ENCODE measurements at regions not wholly inside any gene's neighbourhood (a gene's known extent, or its start where the extent isn't known, plus 50 kb on each side); places are given as distances from the start of the nearest gene placed in this dataset.
"Not testable (repeated sequence)": the region's sequence is repeated elsewhere in the genome, so short reads cannot be mapped to it uniquely, and the experiment has no call there.

DNA sequence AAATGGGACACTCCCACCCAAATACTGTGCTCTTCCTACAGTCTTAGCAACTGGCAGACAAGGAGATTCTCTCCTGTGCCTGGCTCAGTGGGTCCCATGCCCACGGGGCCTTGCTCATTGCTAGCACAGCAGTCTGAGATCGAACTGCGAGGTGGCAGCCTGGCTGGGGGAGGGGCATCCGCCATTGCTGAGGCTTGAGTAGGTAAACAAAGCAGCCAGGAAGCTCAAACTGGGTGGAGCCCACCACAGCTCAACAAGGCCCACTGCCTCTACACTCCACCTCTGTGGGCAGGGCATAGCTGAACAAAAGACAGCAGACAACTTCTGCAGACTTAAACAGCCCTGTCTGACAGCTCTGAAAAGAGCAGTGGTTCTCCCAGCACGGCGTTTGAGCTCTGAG, 174.8 kb downstream of the COL12A1 start:
- H3K4me3 ChIP-seq (ENCODE audit: low read depth, low read length); DNase-seq (ENCODE audit: low read depth): not testable (repeated sequence)

DNA sequence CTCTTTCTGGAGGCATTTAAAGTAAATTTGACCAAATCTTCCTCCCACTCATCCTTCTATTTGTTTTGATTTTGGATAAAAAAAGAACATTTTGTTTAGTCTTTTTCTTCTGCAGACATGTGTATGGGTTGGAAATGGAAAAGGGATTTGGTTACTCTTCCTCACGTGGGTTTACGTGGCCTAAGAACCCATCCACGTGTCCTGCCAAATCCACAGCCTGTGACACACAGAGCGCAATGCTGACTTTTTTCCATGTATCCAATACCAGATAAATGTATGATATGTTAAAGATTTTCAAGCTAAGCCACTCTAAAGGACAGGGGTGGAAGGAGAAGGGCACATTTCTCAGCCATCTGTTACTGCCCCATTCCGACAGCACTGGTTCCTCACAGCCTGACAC, 176.5 kb downstream of the COL12A1 start:
- no peak for TF ChIP-seq CTCF (IDR thresholded peaks at IDR 0.05; ENCODE audit: control insufficient read depth, extremely low read depth, insufficient read depth)
- no peak for DNase-seq (ENCODE audit: low read depth)
- no peak overlapping the region for H3K4me3 ChIP-seq (ENCODE audit: low read depth, low read length)

DNA sequence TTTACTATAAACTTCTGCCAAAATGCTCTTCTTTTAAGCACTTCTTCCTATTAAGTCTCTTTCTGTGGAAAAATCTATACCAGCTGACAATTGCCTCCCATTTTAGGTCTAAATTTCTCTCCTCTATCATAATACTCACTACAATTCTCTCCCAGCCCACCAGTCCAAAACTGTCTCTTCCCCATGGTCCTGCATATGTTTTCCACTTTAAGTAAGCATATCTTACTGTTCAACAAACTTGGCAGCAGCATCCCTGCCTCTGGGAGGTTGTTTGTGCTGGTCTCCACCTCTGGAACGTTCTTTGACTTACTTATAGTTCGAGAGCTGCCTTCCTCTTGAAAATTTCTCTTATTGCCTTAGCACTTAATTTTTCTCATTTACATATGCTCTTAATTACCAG, 180.5 kb downstream of the COL12A1 start:
- no peak for DNase-seq (ENCODE audit: low read depth)
- H3K4me3 ChIP-seq (ENCODE audit: low read depth, low read length) = no peak overlapping the region
- TF ChIP-seq CTCF (IDR thresholded peaks at IDR 0.05; ENCODE audit: control insufficient read depth, extremely low read depth, insufficient read depth) = no peak

DNA sequence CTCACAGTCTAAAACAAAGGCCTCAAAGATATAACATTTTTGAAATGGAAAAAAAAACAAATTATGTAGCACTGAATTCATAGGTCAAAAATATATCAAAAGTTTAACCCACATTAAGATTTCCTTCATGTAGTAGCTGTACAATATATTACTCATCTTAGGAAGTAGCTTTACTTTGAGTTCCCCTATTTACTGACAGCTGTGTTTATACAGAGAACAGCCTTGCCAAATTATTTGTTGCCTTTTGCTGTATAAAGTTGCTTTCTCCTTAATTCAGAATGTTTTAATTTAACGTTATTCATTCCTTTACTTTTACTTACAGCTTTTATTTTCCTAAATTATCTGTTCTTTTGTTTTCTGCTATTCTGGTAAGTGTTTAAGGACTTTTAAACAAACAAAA, 181.0 kb downstream of the COL12A1 start:
- no peak overlapping the region for H3K4me3 ChIP-seq (ENCODE audit: low read depth, low read length)
- no peak for TF ChIP-seq CTCF (IDR thresholded peaks at IDR 0.05; ENCODE audit: control insufficient read depth, extremely low read depth, insufficient read depth)
- no peak for DNase-seq (ENCODE audit: low read depth)

DNA sequence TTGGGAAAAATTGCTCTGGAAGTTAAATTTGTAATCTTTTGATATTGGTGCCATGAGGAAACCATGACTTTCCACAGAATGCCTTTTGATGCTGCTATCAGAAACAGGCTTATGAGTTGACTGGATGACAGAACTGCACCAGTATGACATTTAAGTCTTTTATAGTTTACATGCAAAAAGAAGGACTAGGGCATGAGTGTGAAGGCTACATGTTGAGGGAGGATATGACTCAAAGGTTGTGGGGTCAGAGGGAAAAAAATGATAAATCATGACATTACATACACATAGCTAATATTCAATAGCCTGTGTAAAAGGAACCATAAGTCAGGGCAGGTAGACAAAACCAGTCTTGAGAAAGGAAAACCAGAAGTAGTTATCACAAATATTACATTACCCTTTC, 182.2 kb downstream of the COL12A1 start:
- DNase-seq (ENCODE audit: low read depth) = no peak
- H3K4me3 ChIP-seq (ENCODE audit: low read depth, low read length) = no peak overlapping the region
- no peak for TF ChIP-seq CTCF (IDR thresholded peaks at IDR 0.05; ENCODE audit: control insufficient read depth, extremely low read depth, insufficient read depth)

DNA sequence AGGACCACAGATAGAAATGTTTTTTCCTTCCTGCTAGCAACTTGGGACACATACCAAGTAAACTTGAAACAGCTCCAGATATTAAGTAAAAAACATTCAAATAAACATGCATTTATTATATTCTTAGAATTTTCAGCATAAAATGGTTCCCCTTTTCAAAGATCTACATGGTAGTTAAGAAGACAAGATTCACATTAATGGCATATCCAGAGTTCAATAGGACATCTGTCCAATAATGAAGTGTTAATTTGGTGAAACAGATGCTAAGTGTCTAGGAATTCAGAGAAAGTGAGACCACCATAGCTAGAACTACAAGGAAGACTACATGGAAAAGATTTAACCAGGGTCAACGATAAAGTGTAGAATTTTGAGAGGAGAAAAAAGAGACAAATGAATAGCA, 184.9 kb downstream of the COL12A1 start:
- DNase-seq (ENCODE audit: low read depth) = no peak
- no peak overlapping the region for H3K4me3 ChIP-seq (ENCODE audit: low read depth, low read length)
- TF ChIP-seq CTCF (IDR thresholded peaks at IDR 0.05; ENCODE audit: control insufficient read depth, extremely low read depth, insufficient read depth) = no peak

DNA sequence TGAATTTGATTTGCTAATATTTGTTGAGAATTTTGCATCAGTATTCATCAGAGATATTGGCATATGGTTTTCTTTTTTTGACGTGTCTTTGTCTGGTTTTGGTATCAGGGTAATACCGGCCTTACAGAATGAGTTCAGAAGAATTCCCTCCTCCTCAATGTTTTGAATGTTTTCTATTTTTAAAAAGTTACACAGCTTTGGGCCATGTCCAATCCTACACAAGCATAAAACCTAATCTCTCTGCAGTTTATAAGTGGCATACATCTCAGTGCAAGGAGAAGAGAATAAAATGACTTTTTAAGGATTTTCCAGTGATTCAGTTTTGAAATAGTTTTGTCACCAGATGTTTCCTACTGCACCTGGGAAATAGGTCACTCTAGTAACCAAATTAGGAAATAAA, 185.5 kb downstream of the COL12A1 start:
- no peak for TF ChIP-seq CTCF (IDR thresholded peaks at IDR 0.05; ENCODE audit: control insufficient read depth, extremely low read depth, insufficient read depth)
- DNase-seq (ENCODE audit: low read depth) = no peak

GRCh38 chr6:75012018-75012417, 193.8 kb downstream of the COL12A1 start:
- no peak for DNase-seq (ENCODE audit: low read depth)
- no peak for TF ChIP-seq CTCF (IDR thresholded peaks at IDR 0.05; ENCODE audit: control insufficient read depth, extremely low read depth, insufficient read depth)
- no peak overlapping the region for H3K4me3 ChIP-seq (ENCODE audit: low read depth, low read length)

More for the DNA sequence above, 185.5 kb downstream of the COL12A1 start:
- H3K4me3 ChIP-seq (ENCODE audit: low read depth, low read length) = no peak overlapping the region

DNA sequence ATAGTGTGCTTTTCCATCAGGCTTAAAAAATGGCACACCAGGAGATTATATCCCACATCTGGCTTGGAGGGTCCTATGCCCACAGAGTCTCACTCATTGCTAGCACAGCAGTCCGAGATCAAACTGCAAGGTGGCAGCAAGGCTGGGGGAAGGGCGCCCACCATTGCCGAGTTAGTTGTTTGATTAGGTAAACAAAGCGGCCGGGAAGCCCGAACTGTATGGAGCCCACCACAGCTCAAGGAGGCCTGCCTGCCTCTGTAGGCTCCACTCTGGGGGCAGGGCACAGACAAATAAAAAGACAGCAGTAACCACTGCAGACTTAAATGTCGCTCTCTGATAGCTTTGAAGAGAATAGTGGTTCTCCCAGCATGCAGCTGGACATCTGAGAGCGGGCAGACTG, 201.9 kb downstream of the COL12A1 start:
- H3K4me3 ChIP-seq (ENCODE audit: low read depth, low read length); DNase-seq (ENCODE audit: low read depth): not testable (repeated sequence)
